GM21619 (cell line): ENCODE measurements at regions not wholly inside any gene's neighbourhood (a gene's known extent, or its start where the extent isn't known, plus 50 kb on each side); places are given as distances from the start of the nearest gene placed in this dataset.

Source experiments
- ATAC-seq: cut with Tn5 transposase; IDR thresholded peaks from one replicate; pipeline ENCODE4 v1.9.1; 2021; ENCODE audit not compliant: unreplicated experiment

- ATAC-seq: no peak
These were observed 227.0 kb downstream of the ARRDC4 start for GRCh38 chr15:98187549-98187948.

- ATAC-seq: no peak
These were observed 230.4 kb downstream of the ARRDC4 start for GRCh38 chr15:98190914-98191313.

GRCh38 chr15:98195796-98196195 lies 235.3 kb downstream of the ARRDC4 start:
- no peak for ATAC-seq

GRCh38 chr15:98196371-98196770 lies 235.9 kb downstream of the ARRDC4 start:
- ATAC-seq: no peak

GRCh38 chr15:98202256-98202655 lies 241.8 kb downstream of the ARRDC4 start:
- ATAC-seq: no peak

GRCh38 chr15:98203872-98204660 lies 243.6 kb downstream of the ARRDC4 start:
- ATAC-seq: no peak

- ATAC-seq: no peak
These were observed 247.4 kb downstream of the ARRDC4 start for GRCh38 chr15:98207928-98208327.

GRCh38 chr15:98213346-98213979 lies 253.0 kb downstream of the ARRDC4 start:
- no peak for ATAC-seq

GRCh38 chr15:98216166-98216565 lies 255.7 kb downstream of the ARRDC4 start:
- no peak for ATAC-seq

GRCh38 chr15:98217356-98217755 lies 256.9 kb downstream of the ARRDC4 start:
- ATAC-seq: no peak

GRCh38 chr15:98221144-98221543 lies 260.6 kb downstream of the ARRDC4 start:
- ATAC-seq: no peak

GRCh38 chr15:98221577-98221976 lies 261.1 kb downstream of the ARRDC4 start:
- no peak for ATAC-seq

- ATAC-seq: no peak
These were observed 265.6 kb downstream of the ARRDC4 start for GRCh38 chr15:98226149-98226548.

- ATAC-seq: no peak
These were observed 266.1 kb downstream of the ARRDC4 start for GRCh38 chr15:98226578-98226977.

- no peak for ATAC-seq
These were observed 268.3 kb downstream of the ARRDC4 start for GRCh38 chr15:98228846-98229245.

- no peak for ATAC-seq
These were observed 270.5 kb downstream of the ARRDC4 start for GRCh38 chr15:98230975-98231374.

GRCh38 chr15:98231696-98232440 lies 271.4 kb downstream of the ARRDC4 start:
- no peak for ATAC-seq

GRCh38 chr15:98232761-98233160 lies 272.3 kb downstream of the ARRDC4 start:
- ATAC-seq: no peak

GRCh38 chr15:98233873-98234272 lies 273.4 kb downstream of the ARRDC4 start:
- no peak for ATAC-seq

- ATAC-seq: no peak
These were observed 279.8 kb downstream of the ARRDC4 start for GRCh38 chr15:98240303-98240702.

- ATAC-seq: no peak
These were observed 280.6 kb downstream of the ARRDC4 start for GRCh38 chr15:98241032-98241554.

GRCh38 chr15:98257290-98257689 lies 296.8 kb downstream of the ARRDC4 start:
- ATAC-seq: no peak
